Stimulated activated CD4-positive, alpha-beta T cell treated with anti-CD3 and anti-CD28 coated beads, Interleukin-4, amount 100 ng/mL, for 48 hours (primary cell): ENCODE measurements at regions not wholly inside any gene's neighbourhood (a gene's known extent, or its start where the extent isn't known, plus 50 kb on each side); places are given as distances from the start of the nearest gene placed in this dataset.

Source experiments
- DNase-seq, 2 donors: peaks; one replicate each; pipeline ENCODE4 v3.0.0-alpha.2; 2020; ENCODE audit warnings: low read depth in 2 of 2

GRCh38 chr2:121159291-121160071 is 125.5 kb downstream of the TFCP2L1 start:
- no peak for DNase-seq

- no peak for DNase-seq
These were observed 124.6 kb downstream of the TFCP2L1 start for GRCh38 chr2:121160366-121160765.

GRCh38 chr2:121161272-121161671 is 123.7 kb downstream of the TFCP2L1 start:
- DNase-seq: no peak

- no peak for DNase-seq
These were observed 122.1 kb downstream of the TFCP2L1 start for GRCh38 chr2:121162893-121163292.

- DNase-seq: no peak
These were observed 121.0 kb downstream of the TFCP2L1 start for GRCh38 chr2:121164042-121164441.

- DNase-seq: no peak
These were observed 119.9 kb downstream of the TFCP2L1 start for GRCh38 chr2:121165038-121165542.
